ENCODE measurements at regions not wholly inside any gene's neighbourhood (a gene's known extent, or its start where the extent isn't known, plus 50 kb on each side); places are given as distances from the start of the nearest gene placed in this dataset.

DNA sequence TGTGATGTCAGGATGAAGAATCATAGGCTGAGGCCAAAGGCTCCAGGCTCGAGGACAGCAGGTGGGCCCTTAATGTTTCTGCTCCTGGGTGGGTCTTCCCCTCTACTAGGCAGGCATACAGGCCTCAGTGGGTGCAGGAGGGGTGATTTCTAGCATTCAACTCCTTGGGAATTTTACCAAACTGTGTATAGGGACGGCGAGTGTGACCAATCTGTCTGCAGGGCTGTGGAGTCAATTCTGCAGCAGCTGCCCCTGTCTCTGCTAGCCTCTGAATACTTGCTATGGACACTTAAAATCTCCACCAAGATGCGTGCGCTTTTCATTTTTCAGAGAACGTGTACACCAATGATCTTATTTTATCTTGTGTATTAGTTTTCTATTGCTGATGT lies 115.5 kb downstream of the WDR11 start (continued):
- TF ChIP-seq, protein P1, sequence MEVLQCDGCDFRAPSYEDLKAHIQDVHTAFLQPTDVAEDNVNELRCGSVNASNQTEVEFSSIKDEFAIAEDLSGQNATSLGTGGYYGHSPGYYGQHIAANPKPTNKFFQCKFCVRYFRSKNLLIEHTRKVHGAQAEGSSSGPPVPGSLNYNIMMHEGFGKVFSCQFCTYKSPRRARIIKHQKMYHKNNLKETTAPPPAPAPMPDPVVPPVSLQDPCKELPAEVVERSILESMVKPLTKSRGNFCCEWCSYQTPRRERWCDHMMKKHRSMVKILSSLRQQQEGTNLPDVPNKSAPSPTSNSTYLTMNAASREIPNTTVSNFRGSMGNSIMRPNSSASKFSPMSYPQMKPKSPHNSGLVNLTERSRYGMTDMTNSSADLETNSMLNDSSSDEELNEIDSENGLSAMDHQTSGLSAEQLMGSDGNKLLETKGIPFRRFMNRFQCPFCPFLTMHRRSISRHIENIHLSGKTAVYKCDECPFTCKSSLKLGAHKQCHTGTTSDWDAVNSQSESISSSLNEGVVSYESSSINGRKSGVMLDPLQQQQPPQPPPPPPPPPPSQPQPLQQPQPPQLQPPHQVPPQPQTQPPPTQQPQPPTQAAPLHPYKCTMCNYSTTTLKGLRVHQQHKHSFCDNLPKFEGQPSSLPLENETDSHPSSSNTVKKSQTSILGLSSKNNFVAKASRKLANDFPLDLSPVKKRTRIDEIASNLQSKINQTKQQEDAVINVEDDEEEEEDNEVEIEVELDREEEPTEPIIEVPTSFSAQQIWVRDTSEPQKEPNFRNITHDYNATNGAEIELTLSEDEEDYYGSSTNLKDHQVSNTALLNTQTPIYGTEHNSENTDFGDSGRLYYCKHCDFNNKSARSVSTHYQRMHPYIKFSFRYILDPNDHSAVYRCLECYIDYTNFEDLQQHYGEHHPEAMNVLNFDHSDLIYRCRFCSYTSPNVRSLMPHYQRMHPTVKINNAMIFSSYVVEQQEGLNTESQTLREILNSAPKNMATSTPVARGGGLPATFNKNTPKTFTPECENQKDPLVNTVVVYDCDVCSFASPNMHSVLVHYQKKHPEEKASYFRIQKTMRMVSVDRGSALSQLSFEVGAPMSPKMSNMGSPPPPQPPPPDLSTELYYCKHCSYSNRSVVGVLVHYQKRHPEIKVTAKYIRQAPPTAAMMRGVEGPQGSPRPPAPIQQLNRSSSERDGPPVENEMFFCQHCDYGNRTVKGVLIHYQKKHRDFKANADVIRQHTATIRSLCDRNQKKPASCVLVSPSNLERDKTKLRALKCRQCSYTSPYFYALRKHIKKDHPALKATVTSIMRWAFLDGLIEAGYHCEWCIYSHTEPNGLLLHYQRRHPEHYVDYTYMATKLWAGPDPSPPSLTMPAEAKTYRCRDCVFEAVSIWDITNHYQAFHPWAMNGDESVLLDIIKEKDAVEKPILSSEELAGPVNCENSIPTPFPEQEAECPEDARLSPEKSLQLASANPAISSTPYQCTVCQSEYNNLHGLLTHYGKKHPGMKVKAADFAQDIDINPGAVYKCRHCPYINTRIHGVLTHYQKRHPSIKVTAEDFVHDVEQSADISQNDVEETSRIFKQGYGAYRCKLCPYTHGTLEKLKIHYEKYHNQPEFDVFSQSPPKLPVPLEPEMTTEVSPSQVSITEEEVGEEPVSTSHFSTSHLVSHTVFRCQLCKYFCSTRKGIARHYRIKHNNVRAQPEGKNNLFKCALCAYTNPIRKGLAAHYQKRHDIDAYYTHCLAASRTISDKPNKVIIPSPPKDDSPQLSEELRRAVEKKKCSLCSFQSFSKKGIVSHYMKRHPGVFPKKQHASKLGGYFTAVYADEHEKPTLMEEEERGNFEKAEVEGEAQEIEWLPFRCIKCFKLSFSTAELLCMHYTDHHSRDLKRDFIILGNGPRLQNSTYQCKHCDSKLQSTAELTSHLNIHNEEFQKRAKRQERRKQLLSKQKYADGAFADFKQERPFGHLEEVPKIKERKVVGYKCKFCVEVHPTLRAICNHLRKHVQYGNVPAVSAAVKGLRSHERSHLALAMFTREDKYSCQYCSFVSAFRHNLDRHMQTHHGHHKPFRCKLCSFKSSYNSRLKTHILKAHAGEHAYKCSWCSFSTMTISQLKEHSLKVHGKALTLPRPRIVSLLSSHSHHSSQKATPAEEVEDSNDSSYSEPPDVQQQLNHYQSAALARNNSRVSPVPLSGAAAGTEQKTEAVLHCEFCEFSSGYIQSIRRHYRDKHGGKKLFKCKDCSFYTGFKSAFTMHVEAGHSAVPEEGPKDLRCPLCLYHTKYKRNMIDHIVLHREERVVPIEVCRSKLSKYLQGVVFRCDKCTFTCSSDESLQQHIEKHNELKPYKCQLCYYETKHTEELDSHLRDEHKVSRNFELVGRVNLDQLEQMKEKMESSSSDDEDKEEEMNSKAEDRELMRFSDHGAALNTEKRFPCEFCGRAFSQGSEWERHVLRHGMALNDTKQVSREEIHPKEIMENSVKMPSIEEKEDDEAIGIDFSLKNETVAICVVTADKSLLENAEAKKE (CRISPR knock-in tag; IDR thresholded peaks at IDR 0.05): no peak
- TF ChIP-seq, protein P2, sequence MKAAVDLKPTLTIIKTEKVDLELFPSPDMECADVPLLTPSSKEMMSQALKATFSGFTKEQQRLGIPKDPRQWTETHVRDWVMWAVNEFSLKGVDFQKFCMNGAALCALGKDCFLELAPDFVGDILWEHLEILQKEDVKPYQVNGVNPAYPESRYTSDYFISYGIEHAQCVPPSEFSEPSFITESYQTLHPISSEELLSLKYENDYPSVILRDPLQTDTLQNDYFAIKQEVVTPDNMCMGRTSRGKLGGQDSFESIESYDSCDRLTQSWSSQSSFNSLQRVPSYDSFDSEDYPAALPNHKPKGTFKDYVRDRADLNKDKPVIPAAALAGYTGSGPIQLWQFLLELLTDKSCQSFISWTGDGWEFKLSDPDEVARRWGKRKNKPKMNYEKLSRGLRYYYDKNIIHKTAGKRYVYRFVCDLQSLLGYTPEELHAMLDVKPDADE (IDR thresholded peaks at IDR 0.05): no peak
- TF ChIP-seq NANOG (IDR thresholded peaks at IDR 0.05; ENCODE audit: borderline replicate concordance): no peak
- TF ChIP-seq POLR2AphosphoS5 (IDR thresholded peaks at IDR 0.05; ENCODE audit: low read depth): no peak
- TF ChIP-seq ZNF331 (CRISPR knock-in tag; IDR thresholded peaks at IDR 0.05; ENCODE audit: low read depth): no peak

DNA sequence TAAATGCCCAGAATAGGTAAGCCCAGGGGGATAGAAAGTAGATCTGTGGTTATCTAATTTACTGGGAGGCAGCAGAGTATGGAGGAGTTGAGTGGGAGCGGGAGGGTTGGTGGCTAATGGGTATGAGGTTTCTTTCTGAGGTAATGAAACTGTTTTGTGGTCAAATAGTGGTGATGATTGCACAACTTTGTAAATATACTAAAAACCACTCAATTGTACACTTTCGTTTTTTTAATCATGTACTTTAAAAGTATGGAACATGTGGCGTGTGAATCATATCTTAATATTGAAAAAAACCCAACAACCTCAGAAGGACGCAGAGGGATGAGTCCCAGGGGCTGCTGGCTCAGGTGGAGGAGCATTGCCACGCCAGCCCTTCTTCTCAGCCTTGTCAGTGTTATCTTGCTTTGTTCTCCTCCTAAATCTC lies 118.1 kb downstream of the WDR11 start:
- Histone ChIP-seq H3K4me3 (no peak overlapping the region), H3K4me2 (no peak overlapping the region), H2AFZ (no peak overlapping the region), H3K27me3 (ENCODE audit: insufficient read depth) (no peaks in the 10 kb centered on the region), H3K4me1 (ENCODE audit: insufficient read depth) (no peaks in the 10 kb centered on the region), H4K20me1 (replicated peaks; ENCODE audit: insufficient read depth) (no peaks in the 10 kb centered on the region), H3K36me3 (ENCODE audit: insufficient read depth) (no peaks in the 10 kb centered on the region; the same call in 1 of the 2 replicates), H3F3A (replicated peaks; ENCODE audit: low read depth) (no peaks in the 10 kb centered on the region), H3K27ac (ENCODE audit: low read depth) (no peak overlapping the region), H3K9me2 (ENCODE audit: insufficient read depth) (peaks cover 21% of the 10 kb centered on the region; the same call in 1 of the 2 replicates), H3K79me2 (replicated peaks; ENCODE audit: insufficient read depth) (no peaks in the 10 kb centered on the region)
- Mint-ChIP-seq H3K36me3 (ENCODE audit: low read depth) (peaks cover 4% of the 10 kb centered on the region), H3K9me3 (peaks cover 8% of the 10 kb centered on the region; the same call in 2 of the 3 replicates), H3K27me3 (ENCODE audit: insufficient read depth, low read depth, poor library complexity) (no peaks in the 10 kb centered on the region), H3K4me1 (peaks cover 5% of the 10 kb centered on the region; the same call in 1 of the 3 replicates), H3K4me3 (no peak overlapping the region), H3K27ac (no peak overlapping the region)
- no peak for DNase-seq (ENCODE audit: low spot score)
- ATAC-seq: no peak
- TF ChIP-seq JUNB (IDR thresholded peaks at IDR 0.05; ENCODE audit: unreplicated experiment) (no peak), EZH2 (IDR thresholded peaks at IDR 0.05; ENCODE audit: low read depth, unreplicated experiment) (no peak), EZH2phosphoT487 (IDR thresholded peaks at IDR 0.05; ENCODE audit: unreplicated experiment) (no peak)
- TF ChIP-seq, protein P1 (CRISPR knock-in tag; IDR thresholded peaks at IDR 0.05): no peak

Measured in GM23338 (cell line).